ENCODE measurements at regions not wholly inside any gene's neighbourhood (a gene's known extent, or its start where the extent isn't known, plus 50 kb on each side); places are given as distances from the start of the nearest gene placed in this dataset.

- TF ChIP-seq CTCF (IDR thresholded peaks at IDR 0.05) (no peak), POLR2A (IDR thresholded peaks at IDR 0.05) (no peak)
These were observed 129.2 kb upstream of the COL8A1 start for GRCh38 chr3:99509224-99509623.
